DOHH2 (cell line): ENCODE measurements at regions not wholly inside any gene's neighbourhood (a gene's known extent, or its start where the extent isn't known, plus 50 kb on each side); places are given as distances from the start of the nearest gene placed in this dataset.

Experiments used
- EZH2phosphoT487 ChIP-seq: fragments of 200-600 bp; sonication (generic); IDR thresholded peaks from 2 replicates; pipeline ENCODE4 v1.6.1; 2017; ENCODE audit warnings: borderline replicate concordance, mild to moderate bottlenecking, antibody characterized with exemption, low read length, moderate library complexity, mixed read lengths
- TF ChIP-seq, protein P1 (sequence below): fragments of 200-600 bp; sonication (generic); IDR thresholded peaks from one replicate; pipeline ENCODE4 v1.5.1; 2014; ENCODE audit warnings: antibody characterized with exemption, mild to moderate bottlenecking, low read depth, low read length; ENCODE audit not compliant: poor library complexity, severe bottlenecking

DNA sequence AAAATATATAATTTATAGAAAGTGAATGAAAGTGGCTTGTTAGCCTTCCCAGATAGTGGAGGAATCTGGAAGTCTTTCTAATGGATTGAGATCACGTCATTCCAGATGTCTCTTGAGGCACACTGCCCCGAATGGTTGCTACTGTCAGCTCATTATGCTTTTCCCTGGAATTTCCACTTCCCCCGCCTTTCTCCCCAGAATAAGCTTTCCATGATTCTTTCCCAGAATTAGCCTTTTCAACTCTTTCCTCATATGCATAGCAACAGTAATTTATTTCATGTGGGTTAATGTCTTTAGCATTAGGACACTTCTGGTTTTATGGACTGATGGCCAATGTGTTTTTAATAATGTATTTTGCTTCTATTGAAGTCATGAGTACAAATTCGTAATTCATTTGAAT lies 81.5 kb downstream of the PALM2AKAP2 start:
- TF ChIP-seq, protein P1, sequence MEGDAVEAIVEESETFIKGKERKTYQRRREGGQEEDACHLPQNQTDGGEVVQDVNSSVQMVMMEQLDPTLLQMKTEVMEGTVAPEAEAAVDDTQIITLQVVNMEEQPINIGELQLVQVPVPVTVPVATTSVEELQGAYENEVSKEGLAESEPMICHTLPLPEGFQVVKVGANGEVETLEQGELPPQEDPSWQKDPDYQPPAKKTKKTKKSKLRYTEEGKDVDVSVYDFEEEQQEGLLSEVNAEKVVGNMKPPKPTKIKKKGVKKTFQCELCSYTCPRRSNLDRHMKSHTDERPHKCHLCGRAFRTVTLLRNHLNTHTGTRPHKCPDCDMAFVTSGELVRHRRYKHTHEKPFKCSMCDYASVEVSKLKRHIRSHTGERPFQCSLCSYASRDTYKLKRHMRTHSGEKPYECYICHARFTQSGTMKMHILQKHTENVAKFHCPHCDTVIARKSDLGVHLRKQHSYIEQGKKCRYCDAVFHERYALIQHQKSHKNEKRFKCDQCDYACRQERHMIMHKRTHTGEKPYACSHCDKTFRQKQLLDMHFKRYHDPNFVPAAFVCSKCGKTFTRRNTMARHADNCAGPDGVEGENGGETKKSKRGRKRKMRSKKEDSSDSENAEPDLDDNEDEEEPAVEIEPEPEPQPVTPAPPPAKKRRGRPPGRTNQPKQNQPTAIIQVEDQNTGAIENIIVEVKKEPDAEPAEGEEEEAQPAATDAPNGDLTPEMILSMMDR, result no peak
- TF ChIP-seq EZH2phosphoT487, result no peak
